H9 (cell line): ENCODE measurements at regions not wholly inside any gene's neighbourhood (a gene's known extent, or its start where the extent isn't known, plus 50 kb on each side); places are given as distances from the start of the nearest gene placed in this dataset.

Experiments used
- DNase-seq: peaks from one replicate; pipeline ENCODE4 v3.0.0-alpha.2; 2017
- H2AFZ ChIP-seq: one replicate; pipeline ENCODE4 v1.6.1; 2013; ENCODE audit warnings: mild to moderate bottlenecking, low read length, control low read depth, moderate library complexity
- H2AK5ac ChIP-seq: 2 replicates; pipeline ENCODE4 v1.6.1; 2013; ENCODE audit warnings: low read length, control low read depth, mixed read lengths; ENCODE audit not compliant: insufficient read length
- H2BK120ac ChIP-seq: one replicate; pipeline ENCODE4 v1.6.1; 2013; ENCODE audit warnings: low read depth, mild to moderate bottlenecking, low read length, control low read depth, inconsistent platforms; ENCODE audit not compliant: poor library complexity, severe bottlenecking
- H2BK12ac ChIP-seq: 2 replicates; pipeline ENCODE4 v1.6.1; 2013; ENCODE audit warnings: low read length, control low read depth, mixed read lengths, low read depth; ENCODE audit not compliant: insufficient read length
- H2BK15ac ChIP-seq: 2 replicates; pipeline ENCODE4 v1.6.1; 2013; ENCODE audit warnings: low read depth, low read length, control low read depth
- H2BK20ac ChIP-seq: one replicate; pipeline ENCODE4 v1.6.1; 2013; ENCODE audit warnings: low read depth, mild to moderate bottlenecking, low read length, control low read depth, inconsistent platforms; ENCODE audit not compliant: poor library complexity, severe bottlenecking
- H2BK5ac ChIP-seq: 2 replicates; pipeline ENCODE4 v1.6.1; 2013; ENCODE audit warnings: low read length, control low read depth, mixed read lengths; ENCODE audit not compliant: insufficient read length
- H3K14ac ChIP-seq: 2 replicates; pipeline ENCODE4 v1.6.1; 2013; ENCODE audit warnings: low read length, control low read depth; ENCODE audit not compliant: insufficient read depth
- H3K18ac ChIP-seq: 2 replicates; pipeline ENCODE4 v1.6.1; 2013; ENCODE audit warnings: low read depth, mild to moderate bottlenecking, mixed read lengths, low read length, control low read depth; ENCODE audit not compliant: insufficient read length
- H3K23ac ChIP-seq: 2 replicates; pipeline ENCODE4 v1.6.1; 2013; ENCODE audit warnings: low read length, control low read depth, mixed read lengths, low read depth; ENCODE audit not compliant: insufficient read length
- H3K23me2 ChIP-seq: 2 replicates; pipeline ENCODE4 v1.6.1; 2013; ENCODE audit warnings: low read depth, mild to moderate bottlenecking, mixed read lengths, low read length, control low read depth; ENCODE audit not compliant: insufficient read length, poor library complexity, severe bottlenecking
- H3K27ac ChIP-seq: 2 replicates; pipeline ENCODE4 v1.5.1; 2013; ENCODE audit warnings: low read length, control low read depth, mixed read lengths, low read depth; ENCODE audit not compliant: insufficient read length
- H3K27me3 ChIP-seq: 2 replicates; pipeline ENCODE4 v1.6.1; 2013; ENCODE audit warnings: low read length, control low read depth, inconsistent platforms; ENCODE audit not compliant: insufficient read depth
- H3K4ac ChIP-seq: 2 replicates; pipeline ENCODE4 v1.6.1; 2013; ENCODE audit warnings: low read depth, mild to moderate bottlenecking, control low read depth, inconsistent platforms, low read length, moderate library complexity
- H3K4me1 ChIP-seq: 2 replicates; pipeline ENCODE4 v1.6.1; 2013; ENCODE audit warnings: low read length, control low read depth, inconsistent platforms; ENCODE audit not compliant: insufficient read depth
- H3K4me2 ChIP-seq: 2 replicates; pipeline ENCODE4 v1.6.1; 2013; ENCODE audit warnings: low read length, control low read depth, mixed read lengths; ENCODE audit not compliant: insufficient read length, insufficient read depth
- H3K56ac ChIP-seq: 2 replicates; pipeline ENCODE4 v1.6.1; 2013; ENCODE audit warnings: low read depth, mild to moderate bottlenecking, mixed read lengths, low read length, control low read depth; ENCODE audit not compliant: insufficient read length
- H3K79me1 ChIP-seq: 2 replicates; pipeline ENCODE4 v1.6.1; 2013; ENCODE audit warnings: low read depth, mild to moderate bottlenecking, moderate library complexity, low read length, control low read depth, inconsistent platforms; ENCODE audit not compliant: insufficient read depth, poor library complexity, severe bottlenecking
- H3K79me2 ChIP-seq: 2 replicates; pipeline ENCODE4 v1.6.1; 2013; ENCODE audit warnings: low read length, control low read depth, inconsistent platforms; ENCODE audit not compliant: insufficient read depth
- H3K9ac ChIP-seq: 2 replicates; pipeline ENCODE4 v1.6.1; 2013; ENCODE audit warnings: low read length, control low read depth, mixed read lengths; ENCODE audit not compliant: insufficient read length; ENCODE audit errors: extremely low read depth
- H3K9me3 ChIP-seq: one replicate; pipeline ENCODE4 v1.6.1; 2013; ENCODE audit warnings: low read depth, low read length, inconsistent platforms; ENCODE audit not compliant: control insufficient read depth
- H3T11ph ChIP-seq: one replicate; pipeline ENCODE4 v1.6.1; 2013; ENCODE audit warnings: mild to moderate bottlenecking, low read length, control low read depth, inconsistent platforms
- H4K20me1 ChIP-seq: one replicate; pipeline ENCODE4 v1.6.1; 2013; ENCODE audit not compliant: control insufficient read depth, insufficient read length, insufficient read depth
- H4K5ac ChIP-seq: 2 replicates; pipeline ENCODE4 v1.6.1; 2013; ENCODE audit warnings: low read depth, mild to moderate bottlenecking, mixed read lengths, low read length, control low read depth; ENCODE audit not compliant: insufficient read length
- H4K8ac ChIP-seq: replicated peaks from 2 replicates; pipeline ENCODE4 v1.6.1; 2013; ENCODE audit warnings: low read length, control low read depth, mixed read lengths, low read depth; ENCODE audit not compliant: insufficient read length
- H4K91ac ChIP-seq: 2 replicates; pipeline ENCODE4 v1.6.1; 2013; ENCODE audit warnings: low read depth, mild to moderate bottlenecking, moderate library complexity, mixed read lengths, low read length, control low read depth; ENCODE audit not compliant: insufficient read length
- H3K27ac Mint-ChIP-seq, 3 experiments: 2 replicates in 2 of 3; 3 replicates in 1 of 3; pipeline ENCODE4 v1.8.0; 2020 to 2021; ENCODE audit warnings: mixed read lengths in 3 of 3, mild to moderate bottlenecking in 1 of 3, moderate library complexity in 1 of 3
- H3K27me3 Mint-ChIP-seq: 2 replicates; pipeline ENCODE4 v1.8.0; 2021; ENCODE audit warnings: low read depth, mild to moderate bottlenecking, moderate library complexity, mixed read lengths
- H3K36me3 Mint-ChIP-seq, 3 experiments: 2 replicates in 2 of 3; 3 replicates in 1 of 3; pipeline ENCODE4 v1.8.0; 2020 to 2021; ENCODE audit warnings: low read depth in 3 of 3, mixed read lengths in 3 of 3; ENCODE audit not compliant: insufficient read depth in 1 of 3
- H3K4me1 Mint-ChIP-seq, 2 experiments: 2 replicates each; pipeline ENCODE4 v1.8.0; 2020; ENCODE audit warnings: mixed read lengths in 2 of 2
- H3K4me3 Mint-ChIP-seq, 2 experiments: 2 replicates in 1 of 2; 3 replicates in 1 of 2; pipeline ENCODE4 v1.8.0; 2020 to 2021; ENCODE audit warnings: mild to moderate bottlenecking in 2 of 2, mixed read lengths in 2 of 2, moderate library complexity in 1 of 2
- H3K9me3 Mint-ChIP-seq, 2 experiments: 2 replicates in 1 of 2; 3 replicates in 1 of 2; pipeline ENCODE4 v1.8.0; 2020; ENCODE audit warnings: mild to moderate bottlenecking in 2 of 2, mixed read lengths in 2 of 2, moderate library complexity in 1 of 2
- CTCF ChIP-seq: fragments of 200-600 bp; sonication (generic); conservative IDR thresholded peaks from 3 replicates; pipeline ENCODE4 v1.8.0; 2021; ENCODE audit warnings: antibody characterized with exemption, mild to moderate bottlenecking
- WGBS: extraction: QIAGEN DNeasy Blood & Tissue Kit; methylation state at CpG from one replicate; pipeline ENCODE4 v1.1.7; 2013; ENCODE audit warnings: missing lambda C conversion rate, low lambda C conversion rate, mixed read lengths; ENCODE audit not compliant: insufficient read length; ENCODE audit errors: extremely low coverage; 5-methylcytosine and 5-hydroxymethylcytosine counted together

- Histone ChIP-seq H3K4me1 (no peaks in the 10 kb centered on the region), H2BK15ac (no peak overlapping the region), H3K56ac (no peak overlapping the region), H4K91ac (no peak overlapping the region), H2BK5ac (no peak overlapping the region), H3K23ac (no peak overlapping the region), H3K9me3 (no peaks in the 10 kb centered on the region), H2BK20ac (no peak overlapping the region), H4K8ac (no peak overlapping the region), H3K23me2 (no peaks in the 10 kb centered on the region), H2AFZ (peak overlapping the region; percentile 32), H3K14ac (no peak overlapping the region), H3K27me3 (no peaks in the 10 kb centered on the region), H3K27ac (no peak overlapping the region), H3K4me2 (no peak overlapping the region), H2BK12ac (no peak overlapping the region), H3K79me2 (no peaks in the 10 kb centered on the region), H3K4ac (no peak overlapping the region), H4K5ac (no peak overlapping the region), H3K79me1 (no peaks in the 10 kb centered on the region), H2BK120ac (no peak overlapping the region), H3T11ph (no peak overlapping the region), H4K20me1 (no peaks in the 10 kb centered on the region), H2AK5ac (no peak overlapping the region), H3K9ac (no peak overlapping the region), H3K18ac (no peak overlapping the region)
- Mint-ChIP-seq H3K27me3 (no peaks in the 10 kb centered on the region), H3K9me3 (peaks cover 0 to 6% of the 10 kb centered on the region in 2 experiments; a peak in 2 of 5 replicates), H3K4me3 (no peak overlapping the region), H3K4me1 (peaks cover 11 to 21% of the 10 kb centered on the region in 2 experiments), H3K27ac (no peak overlapping the region; a peak in 1 of 7 replicates), H3K36me3 (peaks cover 3 to 6% (median 5%) of the 10 kb centered on the region in 3 experiments; a peak in 4 of 7 replicates)
- no CpG with 5 or more reads among the region's 3 CpGs for WGBS
- no peak for TF ChIP-seq CTCF
- no peak for DNase-seq
These were observed 2054.2 kb downstream of the MAT2B start for GRCh38 chr5:165559645-165560044.
